ENCODE measurements at regions not wholly inside any gene's neighbourhood (a gene's known extent, or its start where the extent isn't known, plus 50 kb on each side); places are given as distances from the start of the nearest gene placed in this dataset.

- no peak for TF ChIP-seq EP300 (IDR thresholded peaks at IDR 0.05)
- no peak for TF ChIP-seq CTCF (IDR thresholded peaks at IDR 0.05)
Measured at GRCh38 chr4:66486068-66486467, 815.8 kb upstream of the EPHA5 start.

Measured in ovary (tissue), 3 donors.